ENCODE measurements at regions not wholly inside any gene's neighbourhood (a gene's known extent, or its start where the extent isn't known, plus 50 kb on each side); places are given as distances from the start of the nearest gene placed in this dataset.

DNA sequence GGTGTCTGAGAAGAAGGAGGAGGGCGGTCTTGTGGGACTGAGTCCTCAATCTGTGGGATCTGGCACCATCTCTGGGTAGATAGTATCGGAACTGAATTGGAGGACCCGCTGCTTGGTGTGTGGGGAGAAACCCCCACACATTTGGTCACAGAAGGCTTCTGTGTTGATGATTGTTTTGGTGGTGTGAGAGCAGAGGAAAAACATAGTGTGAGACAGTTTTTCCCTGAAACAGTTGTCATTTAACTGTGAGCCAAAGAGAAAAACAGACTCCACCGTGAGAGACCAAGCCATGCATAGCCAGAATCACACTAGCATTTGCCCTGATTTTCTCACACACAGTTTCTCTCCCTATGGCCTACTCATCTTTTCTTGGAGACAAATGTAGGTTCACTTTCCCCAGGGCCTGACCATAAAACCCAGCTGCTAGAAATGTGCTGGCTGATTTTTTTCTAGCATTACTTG lies 91.4 kb upstream of the FLRT2 start:
- peak; percentile 55 for DNase-seq

- DNase-seq: no peak
These were observed 90.1 kb upstream of the FLRT2 start for GRCh38 chr14:85439696-85440328.

GRCh38 chr14:85441909-85442643 lies 87.9 kb upstream of the FLRT2 start:
- DNase-seq: no peak

- no peak for DNase-seq
These were observed 86.9 kb upstream of the FLRT2 start for GRCh38 chr14:85442996-85443395.

DNA sequence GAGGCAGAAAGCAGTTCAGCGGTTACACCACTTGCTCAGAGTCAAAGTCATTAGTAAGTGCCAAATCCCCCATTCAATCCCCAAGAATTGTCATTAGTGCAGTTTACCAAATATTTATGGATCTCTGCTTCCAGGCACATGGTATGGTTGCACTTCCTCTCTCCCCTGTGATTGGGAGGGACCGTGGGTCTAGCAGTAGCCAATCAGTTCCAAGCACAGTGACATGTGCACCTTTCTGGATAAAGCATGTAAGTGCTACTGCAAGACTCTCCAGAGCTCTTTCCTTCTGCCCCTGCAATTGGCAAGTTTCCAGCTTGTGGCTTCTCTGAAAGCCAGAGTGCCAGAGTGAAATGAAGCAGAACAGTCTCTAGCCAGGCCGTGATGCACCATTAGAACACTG lies 85.3 kb upstream of the FLRT2 start:
- no peak for DNase-seq

DNA sequence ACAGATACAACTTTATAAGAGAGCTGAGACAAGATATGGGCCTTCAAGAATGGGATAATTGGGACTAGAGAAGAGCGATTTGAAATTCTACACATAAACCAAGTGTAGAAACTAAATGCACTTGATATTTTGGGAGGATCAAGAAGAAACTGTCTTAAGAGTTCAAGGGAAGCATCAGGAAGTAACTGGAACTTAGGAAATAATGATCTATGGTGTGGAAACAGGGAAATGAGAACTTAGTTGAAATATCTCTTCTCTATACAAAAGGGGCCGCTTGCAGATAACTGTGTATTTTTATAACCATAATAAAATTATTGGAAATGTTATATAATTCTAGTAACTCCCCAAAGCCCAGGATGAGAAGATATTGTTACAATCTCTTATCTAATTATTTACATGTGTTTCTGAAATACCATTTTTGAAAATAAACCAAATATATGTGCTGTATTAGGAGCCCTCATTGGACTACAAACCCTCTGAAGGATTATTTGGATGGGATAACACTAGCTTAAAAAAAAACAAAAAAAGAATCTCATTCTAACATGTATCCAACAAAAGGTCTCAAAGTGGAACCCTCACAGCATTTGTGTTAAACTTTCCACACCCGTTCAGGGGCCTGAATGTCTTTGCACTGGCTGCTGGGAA lies 84.7 kb upstream of the FLRT2 start:
- DNase-seq: no peak

- DNase-seq: no peak
These were observed 82.1 kb upstream of the FLRT2 start for GRCh38 chr14:85447883-85448282.

DNA sequence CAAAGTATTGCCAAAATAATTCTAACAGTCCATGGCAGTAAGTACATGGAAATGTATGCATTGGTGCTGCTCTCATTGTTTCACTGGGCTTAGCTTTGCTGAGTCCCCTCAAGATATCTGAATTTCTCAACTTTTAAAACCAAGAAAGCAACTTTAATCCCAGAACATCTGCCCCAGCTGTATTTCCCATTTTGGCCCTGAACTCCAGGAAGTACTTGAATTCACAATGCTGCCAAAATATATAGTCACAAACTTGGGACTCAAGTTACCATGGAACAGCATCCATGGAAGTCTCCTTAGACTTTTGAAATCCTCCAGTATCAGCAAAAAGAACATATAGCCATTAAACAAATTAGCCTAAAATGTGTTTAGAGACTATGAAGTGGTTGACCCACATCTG lies 78.5 kb upstream of the FLRT2 start:
- no peak for DNase-seq

DNA sequence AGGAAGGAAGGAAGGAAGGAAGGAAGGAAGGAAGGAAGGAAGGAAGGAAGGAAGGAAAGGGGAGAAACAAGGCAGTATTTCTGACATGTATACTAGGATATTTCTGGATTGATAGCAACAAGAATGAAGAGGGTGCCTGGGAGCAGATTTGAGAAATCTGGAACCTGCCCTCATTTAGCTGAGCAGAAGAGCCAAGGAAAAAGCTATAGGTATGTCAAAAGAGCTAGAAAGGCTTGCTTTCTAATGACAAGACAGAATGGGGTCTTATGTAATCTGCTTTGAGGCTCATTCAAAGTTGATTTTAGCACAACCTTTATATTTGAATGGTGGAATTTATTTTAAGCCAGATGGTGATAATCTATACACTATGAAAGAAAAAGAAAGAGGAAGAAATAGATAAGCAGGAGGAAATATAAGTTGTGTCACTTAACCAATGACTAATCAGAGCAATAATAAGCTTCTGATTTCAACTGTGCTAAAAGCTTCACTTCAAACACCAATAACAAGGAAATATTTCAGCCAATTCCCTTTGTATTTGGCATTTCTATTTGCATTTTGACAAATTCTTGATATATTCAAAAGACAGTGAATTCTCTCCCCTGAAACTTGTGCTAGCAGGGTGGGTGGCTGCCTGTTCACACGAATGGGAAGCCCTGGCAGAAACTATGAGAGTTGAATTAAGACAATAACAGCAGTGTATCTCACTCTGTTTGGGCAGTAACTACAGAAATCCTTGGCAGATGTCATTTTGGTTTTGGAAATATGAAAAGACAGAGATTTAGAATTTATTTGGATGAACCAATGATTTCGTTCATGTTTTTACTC lies 76.3 kb upstream of the FLRT2 start:
- no peak for DNase-seq

DNA sequence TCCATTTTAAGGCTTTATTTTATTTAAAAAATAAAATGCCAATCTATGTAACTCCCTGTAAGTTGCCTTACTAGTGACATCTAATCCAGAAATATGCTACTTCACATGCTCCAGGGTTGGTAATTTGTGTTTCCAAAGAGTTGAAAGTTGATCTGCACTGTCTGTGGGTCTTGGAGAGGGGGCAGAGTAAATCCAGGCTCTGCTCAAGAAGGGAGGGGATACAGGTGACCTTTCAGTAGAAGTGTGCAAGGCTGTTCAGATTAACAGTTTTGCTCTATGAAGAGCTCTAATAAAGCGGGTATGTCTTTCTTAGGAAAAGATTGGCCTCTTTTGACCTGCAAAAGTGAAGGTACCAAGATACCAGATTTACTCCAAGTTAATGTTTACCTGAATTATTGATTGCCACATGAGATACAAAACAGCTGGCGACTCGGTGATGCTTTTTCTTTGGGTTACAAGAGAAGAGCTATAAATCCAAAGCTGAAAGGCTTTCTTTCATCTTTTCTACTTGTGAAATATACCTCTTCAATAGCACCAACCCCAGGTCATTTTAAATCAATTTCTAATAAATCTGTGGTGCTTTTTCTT lies 75.6 kb upstream of the FLRT2 start:
- DNase-seq: no peak

GRCh38 chr14:85459361-85460000 lies 70.5 kb upstream of the FLRT2 start:
- no peak for DNase-seq

- no peak for DNase-seq
These were observed 68.4 kb upstream of the FLRT2 start for GRCh38 chr14:85461432-85462133.

- no peak for DNase-seq
These were observed 66.4 kb upstream of the FLRT2 start for GRCh38 chr14:85463512-85463911.

- DNase-seq: no peak
These were observed 65.6 kb upstream of the FLRT2 start for GRCh38 chr14:85464135-85464895.

- DNase-seq: no peak
These were observed 63.3 kb upstream of the FLRT2 start for GRCh38 chr14:85466678-85467077.

- no peak for DNase-seq
These were observed 61.1 kb upstream of the FLRT2 start for GRCh38 chr14:85468816-85469215.

DNA sequence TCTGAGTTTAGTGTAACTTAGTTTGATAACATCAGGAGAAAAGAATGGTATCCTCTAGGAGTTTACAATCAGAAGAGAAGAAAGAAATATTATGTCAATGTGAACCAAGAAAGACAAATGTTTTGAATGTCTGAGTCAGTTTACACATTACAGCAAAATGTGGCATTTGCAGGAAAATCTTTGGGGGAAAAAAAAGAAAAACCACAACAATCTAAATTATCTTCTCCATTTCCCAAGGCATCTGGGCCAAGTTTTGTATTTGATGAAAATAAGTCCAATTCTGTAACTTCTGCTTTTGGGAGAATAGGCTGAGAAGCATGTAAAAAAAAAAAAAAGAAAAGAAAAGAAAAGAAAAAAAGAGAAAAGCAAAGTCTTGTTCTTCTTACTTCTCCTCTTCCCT lies 58.8 kb upstream of the FLRT2 start:
- no peak for DNase-seq

- DNase-seq: no peak
These were observed 58.2 kb upstream of the FLRT2 start for GRCh38 chr14:85471744-85472143.

DNA sequence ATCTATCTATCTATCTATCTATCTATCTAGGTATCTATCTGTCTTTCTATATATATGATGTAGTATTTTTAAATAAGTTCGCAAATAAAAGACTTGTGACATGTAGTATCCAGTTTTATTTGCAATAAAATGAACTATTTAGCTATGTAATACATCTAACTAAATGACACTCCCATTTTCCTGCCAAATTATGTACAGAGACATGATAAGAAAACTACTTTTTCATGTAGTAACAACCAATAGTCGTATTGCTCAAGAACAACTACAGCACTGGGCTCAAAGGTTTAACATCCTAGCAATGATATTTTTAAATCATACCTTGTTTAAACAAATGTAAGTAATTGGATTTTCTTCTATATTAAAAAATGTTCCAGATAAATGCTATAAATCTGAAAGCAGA lies 55.5 kb upstream of the FLRT2 start:
- no peak for DNase-seq

DNA sequence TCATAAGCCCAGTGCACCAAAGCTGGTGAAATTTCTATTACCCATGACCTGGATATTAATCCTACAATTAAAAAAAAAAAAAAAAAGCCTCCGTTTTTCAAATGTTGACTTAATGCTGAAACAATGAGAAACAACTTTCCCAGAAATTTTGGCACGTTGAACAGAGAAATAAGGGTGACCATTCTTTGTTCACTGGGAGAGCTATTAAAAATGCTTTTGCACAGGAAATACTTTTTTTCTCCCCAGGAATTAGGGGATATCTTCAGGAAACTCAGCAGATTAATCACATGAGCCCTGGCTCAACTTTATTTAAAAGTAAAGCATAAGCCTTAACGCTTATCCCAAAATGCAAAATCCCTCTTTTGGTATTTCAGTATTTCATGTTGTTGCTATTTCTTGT lies 54.8 kb upstream of the FLRT2 start:
- no peak for DNase-seq

DNA sequence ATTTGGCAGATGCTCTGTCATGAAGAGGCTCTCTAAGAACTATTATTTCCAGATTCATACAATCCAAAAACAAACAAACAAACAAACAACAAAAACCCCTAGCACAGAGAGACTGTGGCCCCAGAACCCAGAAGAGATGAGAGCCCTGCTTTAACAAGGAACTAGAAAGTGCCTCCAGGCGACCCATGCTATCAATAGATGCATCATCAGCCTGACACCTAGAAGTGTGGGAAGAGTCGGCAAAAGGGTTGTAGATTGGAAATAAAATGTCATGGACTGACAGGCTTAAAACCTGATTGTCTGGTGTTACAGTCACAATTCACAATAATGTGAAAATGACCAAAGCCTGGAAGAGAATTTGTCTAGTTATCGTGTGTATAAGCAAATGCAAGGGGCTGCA lies 50.6 kb upstream of the FLRT2 start:
- DNase-seq: no peak

All from right forelimb (tissue), 1 donor.